HG02970 (cell line): ENCODE measurements at regions not wholly inside any gene's neighbourhood (a gene's known extent, or its start where the extent isn't known, plus 50 kb on each side); places are given as distances from the start of the nearest gene placed in this dataset.
"Not testable (repeated sequence)": the region's sequence is repeated elsewhere in the genome, so short reads cannot be mapped to it uniquely, and the experiment has no call there.

Experiments used
- ATAC-seq: cut with Tn5 transposase; IDR thresholded peaks from one replicate; pipeline ENCODE4 v1.9.1; 2021; ENCODE audit warnings: mild to moderate bottlenecking, moderate library complexity, moderate number of reproducible peaks; ENCODE audit not compliant: unreplicated experiment, low FRiP score

GRCh38 chr2:88903749-88904353 lies 212.4 kb downstream of the RPIA start:
- ATAC-seq = no peak

GRCh38 chr2:88913280-88913679 lies 221.8 kb downstream of the RPIA start:
- no peak for ATAC-seq

GRCh38 chr2:88919087-88919738 lies 227.7 kb downstream of the RPIA start:
- ATAC-seq = no peak

GRCh38 chr2:88920399-88920798 lies 228.9 kb downstream of the RPIA start:
- ATAC-seq = not testable (repeated sequence)

- no peak for ATAC-seq
These were observed 233.1 kb downstream of the RPIA start for GRCh38 chr2:88924533-88924932.

GRCh38 chr2:88925770-88926462 lies 234.4 kb downstream of the RPIA start:
- no peak for ATAC-seq

- ATAC-seq = no peak
These were observed 235.7 kb downstream of the RPIA start for GRCh38 chr2:88927128-88927527.

GRCh38 chr2:88930659-88931058 lies 239.2 kb downstream of the RPIA start:
- no peak for ATAC-seq

GRCh38 chr2:88932686-88933085 lies 241.2 kb downstream of the RPIA start:
- ATAC-seq = no peak

- ATAC-seq = no peak
These were observed 241.6 kb downstream of the RPIA start for GRCh38 chr2:88933091-88933490.

GRCh38 chr2:88933980-88934379 lies 242.5 kb downstream of the RPIA start:
- no peak for ATAC-seq

- not testable (repeated sequence) for ATAC-seq
These were observed 249.7 kb downstream of the RPIA start for GRCh38 chr2:88941178-88941577.

- ATAC-seq = no peak
These were observed 251.3 kb downstream of the RPIA start for GRCh38 chr2:88942798-88943197.

GRCh38 chr2:88949336-88949735 lies 257.9 kb downstream of the RPIA start:
- ATAC-seq = no peak

- no peak for ATAC-seq
These were observed 258.5 kb downstream of the RPIA start for GRCh38 chr2:88950010-88950409.

GRCh38 chr2:88955607-88956006 lies 264.1 kb downstream of the RPIA start:
- no peak for ATAC-seq

GRCh38 chr2:88959480-88960204 lies 268.2 kb downstream of the RPIA start:
- ATAC-seq = no peak

GRCh38 chr2:88961323-88961722 lies 269.9 kb downstream of the RPIA start:
- not testable (repeated sequence) for ATAC-seq

GRCh38 chr2:88967844-88968243 lies 276.4 kb downstream of the RPIA start:
- ATAC-seq = no peak

GRCh38 chr2:88978011-88978410 lies 286.5 kb downstream of the RPIA start:
- ATAC-seq = not testable (repeated sequence)

- ATAC-seq = not testable (repeated sequence)
These were observed 287.0 kb downstream of the RPIA start for GRCh38 chr2:88978446-88978845.
